ENCODE measurements at regions not wholly inside any gene's neighbourhood (a gene's known extent, or its start where the extent isn't known, plus 50 kb on each side); places are given as distances from the start of the nearest gene placed in this dataset.
"Not testable (repeated sequence)": the region's sequence is repeated elsewhere in the genome, so short reads cannot be mapped to it uniquely, and the experiment has no call there.

DNA sequence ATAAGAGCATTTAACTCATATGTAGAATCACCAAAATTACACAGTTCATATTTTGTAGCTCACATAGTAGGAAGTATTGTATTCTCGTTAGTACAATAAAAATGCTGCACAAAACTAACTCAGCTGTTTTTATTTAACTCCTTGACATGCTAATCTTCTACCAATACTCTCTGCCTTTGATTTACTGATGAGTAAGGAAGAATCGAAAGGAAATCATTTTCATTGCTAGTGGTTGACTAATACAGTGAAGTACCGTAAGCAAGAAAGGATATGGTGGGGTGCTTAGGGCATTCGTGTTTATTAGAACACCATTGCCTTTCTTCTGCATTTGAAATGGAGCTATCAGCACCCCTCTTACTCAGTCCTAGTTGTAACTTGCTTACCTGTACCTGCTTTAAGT, 1239.1 kb upstream of the TENM3 start:
- no peak for DNase-seq

DNA sequence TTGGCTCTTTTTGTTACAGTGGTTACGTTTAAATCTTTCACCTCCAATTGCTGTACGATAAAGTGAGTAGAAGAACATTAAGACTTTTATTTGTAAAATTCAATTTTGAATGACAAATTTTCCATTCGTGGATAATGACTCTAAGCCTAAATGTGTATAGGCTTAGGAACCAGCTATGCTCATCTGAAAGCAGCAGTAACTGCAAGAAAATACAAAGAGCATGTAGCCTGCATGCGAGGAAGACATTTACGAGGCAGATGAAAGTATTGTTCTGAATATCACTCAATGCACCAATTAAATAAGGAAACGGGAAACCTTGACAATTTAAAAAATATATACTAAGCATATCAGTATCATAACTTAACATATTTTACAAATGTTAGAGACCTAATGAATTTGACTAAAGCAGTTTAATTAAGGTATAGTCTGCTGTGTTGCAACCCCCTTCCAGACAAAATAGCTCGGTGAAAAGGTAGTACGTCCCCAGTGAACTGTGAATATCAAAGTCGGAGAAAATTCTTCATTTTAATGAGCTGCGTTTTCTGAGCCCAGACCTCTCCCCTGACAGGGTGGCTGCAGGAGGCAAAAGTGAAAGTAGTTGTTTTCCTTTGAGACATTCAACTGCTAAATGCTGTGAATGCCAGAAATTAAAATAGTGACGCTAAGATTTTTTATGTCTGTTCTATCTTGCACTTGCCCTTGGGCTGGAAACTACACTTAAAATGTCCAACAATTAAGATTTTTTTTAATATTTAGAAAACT, 1236.5 kb upstream of the TENM3 start:
- DNase-seq = peak; percentile 81

DNA sequence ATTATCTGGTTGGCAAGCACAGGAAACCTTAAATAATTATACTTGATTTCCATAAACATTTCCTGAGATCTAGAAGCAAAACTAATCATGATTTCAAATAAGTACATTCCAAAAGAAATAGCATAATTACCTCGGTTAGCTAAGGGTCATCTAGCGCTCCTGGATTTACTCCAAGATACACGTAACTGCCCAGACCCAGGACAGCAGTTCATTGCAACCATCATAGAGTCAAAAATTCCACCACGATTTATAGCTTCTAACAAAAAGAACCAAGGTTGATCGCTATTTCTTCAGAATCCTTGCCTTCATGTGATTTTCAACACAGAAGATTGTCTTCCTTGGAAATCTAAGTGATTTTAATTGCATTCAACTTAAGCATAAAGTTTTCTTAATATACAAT, 1235.5 kb upstream of the TENM3 start:
- DNase-seq = peak; percentile 50

DNA sequence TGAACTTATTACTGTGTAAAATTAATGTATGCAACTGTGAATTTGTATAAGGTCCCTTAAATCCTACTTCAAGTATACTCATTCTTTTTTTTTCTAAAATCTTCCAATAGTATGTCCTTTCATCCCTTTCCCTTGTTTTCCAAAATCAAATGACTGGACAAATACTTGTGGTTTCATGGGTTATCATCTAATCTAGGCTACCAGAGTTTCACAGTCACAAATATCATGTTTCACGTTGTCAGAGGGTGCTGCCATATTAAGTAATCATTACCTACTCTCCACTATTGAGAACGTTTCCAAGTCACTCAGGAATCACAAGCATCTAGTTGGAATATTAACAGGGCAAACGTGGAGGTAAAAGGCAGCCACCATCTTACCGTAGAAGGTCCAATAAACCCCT, 1235.0 kb upstream of the TENM3 start:
- DNase-seq = peak; percentile 45

DNA sequence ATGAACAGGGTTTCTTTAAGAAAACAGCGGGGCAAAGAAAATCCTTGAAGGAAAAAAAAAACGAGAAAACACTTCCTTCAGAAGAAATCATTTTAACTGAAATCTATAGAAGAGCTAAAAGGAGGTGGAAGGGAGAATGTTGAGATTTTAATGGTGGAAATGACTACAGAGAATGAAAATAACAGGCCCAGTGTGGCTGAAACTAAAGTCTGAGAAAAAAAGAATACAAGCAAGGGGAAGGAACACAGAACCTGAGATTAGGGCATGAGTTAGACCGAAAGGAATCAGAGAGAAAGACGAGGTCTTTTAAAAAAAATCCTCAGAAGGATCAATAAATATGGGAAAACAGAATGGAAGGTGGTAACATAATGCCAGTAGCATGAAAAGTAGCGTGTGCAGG, 1230.0 kb upstream of the TENM3 start:
- DNase-seq = no peak

DNA sequence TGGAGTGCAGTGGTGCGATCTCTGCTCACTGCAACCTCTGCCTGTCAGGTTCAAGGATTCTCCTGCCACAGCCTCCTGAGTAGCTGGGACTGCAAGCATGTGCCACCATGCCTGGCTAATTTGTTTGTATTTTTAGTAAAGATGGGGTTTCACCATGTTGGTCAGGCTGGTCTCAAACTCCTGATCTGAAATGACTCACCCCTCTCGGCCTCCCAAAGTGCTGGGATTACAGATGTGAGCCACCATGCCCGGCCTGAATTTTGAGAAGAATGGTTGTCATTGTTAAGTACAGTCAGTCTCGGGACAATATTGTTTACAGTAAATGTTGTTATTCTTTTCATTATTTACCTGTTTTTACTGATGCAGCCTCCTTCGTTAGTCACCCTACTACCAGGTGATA, 1226.2 kb upstream of the TENM3 start:
- DNase-seq = no peak

DNA sequence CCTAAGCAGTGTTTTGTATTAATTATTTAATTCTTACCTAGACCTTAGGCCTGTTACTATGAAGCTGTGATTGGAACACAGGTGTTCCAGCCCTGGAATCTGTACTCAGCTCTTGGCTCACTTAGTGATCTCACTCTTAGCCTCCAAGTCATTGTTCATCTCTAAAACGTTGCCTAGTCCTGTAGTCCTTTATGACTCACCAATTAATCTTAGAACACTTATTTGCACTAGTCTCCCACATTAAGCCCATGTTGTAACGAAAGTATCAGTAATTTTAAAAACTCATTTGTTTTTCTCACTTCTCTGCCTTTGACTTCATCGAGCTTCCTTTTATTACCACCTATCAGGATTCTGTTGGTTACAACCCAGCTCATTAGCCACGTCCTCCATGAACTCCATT, 1224.7 kb upstream of the TENM3 start:
- DNase-seq = no peak

DNA sequence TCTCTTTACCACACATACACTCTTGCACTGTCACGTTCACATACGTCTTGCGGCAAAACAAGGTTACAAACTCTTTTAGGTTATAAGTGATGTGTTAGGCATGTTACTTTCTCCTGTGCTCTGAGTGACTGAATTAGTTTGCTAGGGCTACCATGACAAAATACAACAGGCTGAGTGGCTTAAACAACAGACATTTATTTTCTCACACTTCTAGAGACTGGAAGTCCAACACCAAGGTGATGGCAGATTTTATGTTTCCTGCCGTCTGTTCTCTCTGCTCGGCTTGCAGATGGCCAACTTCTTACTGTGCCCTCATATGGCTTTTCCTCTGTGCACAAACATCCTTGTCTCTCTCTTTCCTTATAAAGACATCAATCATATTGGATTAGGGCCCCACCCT, 1224.3 kb upstream of the TENM3 start:
- DNase-seq = no peak

DNA sequence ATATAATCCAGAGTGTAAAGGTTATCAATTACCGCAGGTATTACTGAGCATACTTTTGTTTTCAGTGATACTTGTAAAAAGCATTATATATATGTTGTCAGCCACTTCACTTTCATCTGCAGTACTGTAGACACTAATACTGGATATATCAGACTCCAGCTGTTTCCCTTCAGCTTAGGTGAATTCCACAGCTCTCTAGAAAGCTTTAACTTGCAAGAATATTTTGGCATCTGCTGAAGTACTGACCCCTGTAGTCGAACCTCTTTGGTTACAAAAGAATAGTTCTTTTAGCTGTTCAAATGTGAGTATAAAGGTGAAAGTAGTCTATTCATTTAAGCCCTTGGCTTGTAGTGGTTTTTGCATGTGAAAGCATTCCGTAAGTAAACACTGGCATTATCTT, 1222.7 kb upstream of the TENM3 start:
- peak; percentile 31 for DNase-seq

DNA sequence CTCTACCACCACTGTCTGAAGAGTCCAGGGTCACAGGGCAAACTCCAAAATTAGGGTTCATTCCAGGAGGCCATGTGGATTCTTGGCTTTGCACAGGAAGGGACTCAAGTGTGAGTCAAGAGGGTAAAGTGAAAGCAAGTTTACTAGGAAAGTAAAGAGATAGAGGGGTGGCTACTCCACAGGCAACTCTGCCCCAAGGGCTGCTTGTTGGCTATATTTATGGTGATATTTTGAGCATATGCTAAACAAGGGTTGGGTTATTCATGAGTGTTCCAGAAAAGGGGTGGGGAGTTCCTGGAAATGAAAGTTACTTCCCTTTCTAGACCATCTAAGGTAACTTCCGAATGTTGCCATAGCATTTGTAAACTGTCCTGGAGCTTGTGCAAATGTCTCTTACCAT, 1222.0 kb upstream of the TENM3 start:
- peak; percentile 85 for DNase-seq

DNA sequence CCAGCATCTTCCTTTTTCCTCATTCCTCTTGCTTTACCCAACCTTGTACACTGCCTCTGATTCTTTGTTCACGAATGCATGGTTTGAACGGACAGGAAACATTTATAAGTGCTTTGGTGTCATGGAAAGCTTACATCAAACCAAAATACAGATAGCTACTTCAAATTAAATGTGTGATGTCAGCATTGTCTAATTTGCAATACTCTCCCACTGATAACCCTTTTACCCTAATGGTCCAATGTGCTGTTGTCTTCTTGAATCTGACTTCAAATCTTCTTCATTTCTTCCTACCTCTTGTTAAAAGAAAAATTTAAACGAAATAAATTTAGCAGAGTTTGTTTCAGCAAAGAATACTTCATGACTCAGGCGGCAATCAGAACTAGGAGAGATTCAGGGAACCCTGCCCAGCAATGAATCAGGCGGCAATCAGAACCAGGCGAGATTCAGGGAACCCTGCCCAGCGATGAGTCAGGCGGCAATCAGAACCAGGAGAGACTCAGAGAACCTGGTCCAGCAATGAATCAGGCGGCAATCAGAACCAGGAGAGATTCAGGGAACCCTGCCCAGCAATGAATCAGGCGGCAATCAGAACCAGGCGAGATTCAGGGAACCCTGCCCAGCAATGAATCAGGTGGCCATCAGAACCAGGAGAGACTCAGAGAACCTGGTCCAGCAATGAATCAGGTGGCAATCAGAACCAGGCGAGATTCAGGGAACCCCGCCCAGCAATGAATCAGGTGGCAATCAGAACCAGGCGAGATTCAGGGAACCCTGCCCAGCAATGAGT, 1212.9 kb upstream of the TENM3 start:
- not testable (repeated sequence) for DNase-seq

DNA sequence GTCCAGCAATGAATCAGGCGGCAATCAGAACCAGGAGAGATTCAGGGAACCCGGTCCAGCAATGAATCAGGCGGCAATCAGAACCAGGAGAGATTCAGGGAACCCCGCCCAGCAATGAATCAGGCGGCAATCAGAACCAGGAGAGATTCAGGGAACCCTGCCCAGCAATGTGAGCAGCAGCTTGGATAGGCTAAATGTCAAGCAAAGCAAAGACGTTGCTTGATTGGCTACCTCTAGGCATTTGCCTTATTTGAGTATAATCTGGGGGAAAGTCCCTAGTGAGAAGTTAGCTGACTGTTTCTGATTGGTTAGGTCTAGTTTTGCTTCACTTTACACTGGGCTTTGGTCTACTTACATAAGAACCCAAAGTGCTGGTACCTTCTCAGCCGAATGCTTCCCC, 1212.2 kb upstream of the TENM3 start:
- no peak for DNase-seq

DNA sequence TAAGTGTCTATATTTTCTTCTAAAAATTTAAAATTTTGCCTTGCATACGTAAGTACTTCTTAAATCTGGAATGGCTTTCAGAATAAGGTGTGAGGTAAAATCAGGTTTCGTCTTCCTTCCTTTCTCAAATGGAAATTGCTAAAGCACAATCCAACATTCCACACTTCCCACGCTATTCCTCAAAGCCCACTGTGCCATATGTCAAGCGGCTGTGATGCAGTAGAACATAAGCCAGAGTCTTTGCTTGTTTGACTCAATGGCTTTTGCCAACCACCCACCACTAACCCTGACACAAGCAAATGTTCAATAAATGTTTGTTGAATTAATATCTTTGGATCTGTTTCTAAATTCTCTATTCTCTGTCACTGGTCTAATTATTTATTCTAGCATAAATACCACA, 1199.7 kb upstream of the TENM3 start:
- no peak for DNase-seq

DNA sequence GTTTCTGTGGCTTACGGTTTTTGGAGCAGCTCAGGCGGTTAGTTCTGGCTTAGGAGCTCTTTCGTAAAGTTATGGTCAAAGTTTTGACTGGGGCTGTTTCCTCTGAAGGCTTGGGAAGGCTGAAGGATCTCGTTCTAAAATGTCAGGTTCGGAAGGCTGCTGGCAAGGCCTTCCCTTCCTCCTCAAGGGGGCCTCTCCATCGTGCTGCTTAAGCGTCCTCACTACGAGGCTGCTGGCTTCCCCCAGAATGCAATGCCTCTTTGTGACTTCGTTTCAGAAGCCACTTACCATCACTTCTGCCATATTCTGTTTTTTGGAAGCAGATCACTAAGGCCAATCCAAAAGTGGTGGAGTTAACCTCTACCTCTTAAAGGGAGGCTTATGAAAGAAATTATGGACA, 1196.4 kb upstream of the TENM3 start:
- DNase-seq = no peak

DNA sequence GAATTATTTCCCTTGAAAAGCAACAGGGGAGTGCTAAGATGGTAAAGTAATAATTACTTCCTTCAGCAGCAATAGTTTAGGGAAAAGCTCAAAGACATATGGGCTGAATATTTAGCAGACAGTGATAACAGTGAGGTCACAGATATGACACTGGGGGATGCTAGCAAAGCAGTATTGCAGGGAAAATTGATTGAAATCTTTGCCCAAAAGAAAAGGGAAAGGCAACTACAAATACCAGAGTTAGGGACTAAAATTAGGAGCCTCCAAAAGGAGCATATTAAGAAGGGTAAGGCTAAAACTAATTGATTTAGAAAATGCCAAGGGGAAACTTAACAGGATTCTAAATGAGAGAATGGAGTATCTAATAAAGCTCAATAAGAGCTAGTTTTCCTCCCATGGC, 1191.3 kb upstream of the TENM3 start:
- no peak for DNase-seq

DNA sequence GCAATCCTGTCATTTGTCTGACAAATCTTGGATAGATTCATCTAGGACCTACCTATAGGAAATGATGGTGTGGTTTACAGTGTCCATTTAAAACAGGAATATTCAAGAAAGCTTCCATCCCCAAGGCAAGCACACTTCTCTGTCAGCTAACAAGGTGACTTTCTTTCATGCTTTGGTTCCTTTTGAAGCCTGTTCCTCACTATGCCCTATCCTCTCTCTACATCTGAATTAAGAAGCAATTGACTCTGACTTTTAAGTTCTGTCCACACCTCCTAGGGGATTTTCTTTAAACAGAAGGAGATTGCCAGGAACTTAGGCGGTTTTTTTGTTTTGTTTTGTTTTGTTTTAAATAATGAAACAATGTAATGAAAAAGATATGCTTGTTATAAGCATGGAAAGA, 1181.4 kb upstream of the TENM3 start:
- DNase-seq = no peak

DNA sequence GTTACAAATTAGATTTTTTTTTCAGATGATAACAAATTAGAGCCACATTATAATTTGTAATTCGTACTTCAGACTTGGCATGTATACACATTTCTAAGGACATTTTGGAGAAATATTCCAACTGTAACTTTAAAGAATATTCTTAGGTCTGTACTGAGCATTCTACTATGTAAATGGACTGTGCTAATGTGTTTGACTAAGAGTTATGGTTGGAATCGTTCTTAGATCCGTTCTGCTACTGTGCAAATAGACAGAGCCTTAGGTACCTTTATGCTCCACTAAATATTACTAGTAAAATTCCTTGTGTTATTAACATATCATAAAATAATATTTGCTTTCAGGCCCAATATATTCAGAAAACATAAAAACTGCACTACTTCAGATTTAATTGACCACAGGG, 1180.0 kb upstream of the TENM3 start:
- DNase-seq = no peak

DNA sequence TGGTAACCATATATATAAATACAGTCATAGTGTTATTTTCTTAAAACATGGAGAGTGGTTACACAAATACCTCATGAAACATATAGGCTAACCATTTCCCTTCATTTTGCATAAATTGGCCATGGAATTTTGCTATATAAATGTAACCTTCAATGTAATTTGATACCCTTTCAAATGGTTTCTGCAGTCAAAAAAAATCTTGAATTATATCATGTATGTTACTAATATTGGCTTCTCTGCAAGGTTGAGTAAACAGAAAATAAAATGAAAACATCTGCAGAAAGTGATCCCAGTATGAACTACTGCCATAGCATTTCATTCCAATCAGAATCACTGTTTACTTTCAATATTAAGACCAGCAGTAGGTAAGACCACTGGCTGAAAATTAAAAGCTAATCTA, 1165.9 kb upstream of the TENM3 start:
- DNase-seq = no peak

DNA sequence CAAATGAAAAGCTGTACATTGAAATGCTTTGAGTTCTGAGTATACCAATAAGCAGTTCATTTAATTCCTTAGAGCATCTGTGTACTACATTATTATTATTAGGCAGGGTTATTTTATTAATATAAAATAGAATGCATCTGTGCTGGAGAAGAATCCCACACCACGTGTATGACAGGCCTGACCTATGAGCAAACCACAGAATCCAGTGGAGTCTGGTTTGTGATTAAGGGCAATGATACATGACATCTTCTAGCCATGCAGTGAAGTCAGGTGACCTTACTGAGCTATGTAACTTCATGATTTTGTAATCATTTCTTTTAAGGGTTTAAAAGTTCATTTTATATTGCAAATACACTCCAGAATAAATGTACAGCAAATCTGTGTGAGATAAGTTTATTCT, 1165.0 kb upstream of the TENM3 start:
- peak; percentile 46 for DNase-seq

DNA sequence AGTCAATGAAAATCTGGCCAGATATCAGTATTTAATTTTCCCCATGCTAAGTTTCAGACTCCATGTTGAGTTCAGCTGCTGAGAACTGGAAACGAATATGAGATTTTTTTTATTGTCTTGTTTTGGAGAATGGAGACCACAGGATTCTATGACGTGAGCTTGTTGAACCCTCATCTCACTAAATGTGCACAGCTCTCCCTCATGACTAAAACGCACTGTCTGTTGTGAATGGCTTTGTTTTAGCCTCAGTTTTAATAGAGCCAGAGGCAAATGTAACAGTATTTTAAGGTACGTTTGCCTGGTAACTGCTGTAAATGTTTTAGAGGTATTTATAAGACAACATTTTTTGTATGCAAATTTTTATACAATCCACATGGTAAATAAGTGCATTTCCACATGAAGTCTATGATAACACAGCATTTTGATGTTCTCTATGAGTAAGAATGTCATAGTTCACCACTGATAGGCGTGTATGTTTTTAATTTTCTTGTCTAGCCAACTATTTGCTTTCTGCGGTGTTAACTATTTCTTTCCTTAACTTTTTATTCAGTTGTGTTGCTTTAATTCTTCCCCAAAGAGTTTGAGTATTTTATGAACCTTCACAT, 1159.3 kb upstream of the TENM3 start:
- DNase-seq = no peak

DNA sequence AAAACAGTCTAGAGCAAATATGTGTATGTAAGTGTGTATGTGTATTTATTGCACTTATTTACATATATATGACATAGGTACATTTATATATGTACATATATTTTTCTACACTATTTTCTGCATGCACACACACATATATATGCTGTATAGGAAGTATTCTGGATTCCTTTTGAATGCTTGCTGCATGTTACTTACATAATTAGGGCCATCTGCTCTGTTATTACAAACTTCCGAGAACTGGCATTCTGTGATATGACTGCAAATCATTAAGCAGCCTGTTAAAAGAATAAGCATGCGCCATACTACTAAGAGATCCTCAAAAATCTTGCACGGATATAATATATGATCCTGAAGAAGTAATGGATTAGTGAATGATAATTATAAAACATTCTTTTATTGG, 1157.6 kb upstream of the TENM3 start:
- no peak for DNase-seq

DNA sequence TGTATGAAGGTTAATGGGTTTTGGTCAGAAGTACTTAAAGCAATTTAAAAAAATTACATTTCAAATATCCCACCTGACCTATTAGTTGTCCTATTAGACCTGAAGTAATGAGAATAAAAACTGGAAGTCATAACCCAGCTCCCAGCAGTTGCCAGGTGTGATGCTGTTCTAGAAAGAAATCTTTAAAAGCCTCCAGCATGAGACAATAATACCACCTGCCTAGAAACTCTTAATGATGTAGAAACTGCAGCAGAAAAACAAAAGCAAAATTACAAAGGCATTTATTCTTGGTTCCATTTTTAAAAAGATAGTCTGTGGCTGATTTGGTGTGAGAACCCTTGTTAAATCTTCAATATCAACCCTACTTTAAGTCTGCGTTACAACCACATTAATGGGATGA, 1137.7 kb upstream of the TENM3 start:
- no peak for DNase-seq

DNA sequence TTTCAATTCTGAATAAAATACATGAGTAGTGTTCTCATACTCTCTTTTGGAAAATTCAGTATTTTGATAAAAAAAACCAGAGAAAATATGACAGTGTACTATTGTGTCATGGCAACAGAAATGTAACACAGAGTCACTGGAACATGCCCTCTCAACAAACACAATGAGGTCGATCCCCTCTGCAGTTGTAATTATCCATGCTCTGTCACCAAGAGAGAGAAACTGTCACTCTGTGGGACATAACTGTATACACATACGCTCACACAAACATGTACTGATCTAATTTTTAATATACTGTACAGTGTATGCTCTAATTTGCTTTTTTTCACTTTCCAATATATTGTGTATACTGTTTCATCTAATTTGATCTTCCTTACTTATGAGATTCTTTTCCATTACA, 1136.8 kb upstream of the TENM3 start:
- no peak for DNase-seq

DNA sequence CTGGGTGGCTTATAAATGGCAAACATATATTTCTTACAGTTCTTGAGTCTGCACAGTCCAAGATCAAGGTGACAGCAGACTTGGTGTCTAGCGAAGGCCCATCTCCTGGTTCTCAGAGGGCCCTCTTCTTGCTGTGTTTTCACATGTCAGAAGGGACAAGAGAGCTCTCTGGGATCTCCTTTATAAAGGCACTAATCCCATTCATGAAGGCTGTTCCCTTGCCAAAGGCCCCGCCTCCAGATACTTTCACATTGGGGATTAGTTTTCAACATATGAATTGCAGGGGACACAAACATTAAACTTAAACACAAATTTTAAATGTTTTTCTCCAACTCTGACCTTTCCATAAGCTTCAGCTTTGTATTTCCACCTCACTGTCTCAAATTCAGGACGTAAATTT, 1135.0 kb upstream of the TENM3 start:
- no peak for DNase-seq
